RWPE1 (cell line): ENCODE measurements at regions not wholly inside any gene's neighbourhood (a gene's known extent, or its start where the extent isn't known, plus 50 kb on each side); places are given as distances from the start of the nearest gene placed in this dataset.
A peak's percentile ranks its signal among the peaks of the same experiment; 100 is the strongest.

Source experiments
- CTCF ChIA-PET: fragments of 350-600 bp; sonication (Branson Sonifier 250); formaldehyde crosslinking; extraction: SDS; loops from one replicate; lab custom pipeline; 2021; lab: Yijun Ruan, JAX
- POLR2A ChIA-PET: fragments of 400-600 bp; formaldehyde crosslinking; extraction: SDS; loops from one replicate; lab custom pipeline; 2020; ENCODE audit warnings: antibody characterized with exemption; ENCODE audit not compliant: low non-redundant PET; lab: Yijun Ruan, JAX
- DNase-seq: peaks from one replicate; pipeline ENCODE4 v3.0.0; 2012; ENCODE audit warnings: low spot score
- H3K27ac ChIP-seq: fragments of 450-650 bp; 2 replicates; pipeline ENCODE4 v1.5.1; 2017
- CTCF ChIP-seq: fragments of 450-650 bp; conservative IDR thresholded peaks from 2 replicates; pipeline ENCODE4 v1.5.1; 2017; ENCODE audit warnings: low read depth, mild to moderate bottlenecking

GRCh38 chr7:26549281-26549944 is 257.8 kb downstream of the SNX10 start:
- DNase-seq = peak; percentile 50
- no peak for TF ChIP-seq CTCF
- CTCF ChIA-PET = interaction anchor here (1.0 kb wide), 1 partner anchor 614 kb away, joined by 3 read pairs; no protein-coding TSS in a partner anchor
- POLR2A ChIA-PET = no interaction called here
- H3K27ac ChIP-seq = peak overlapping the region; percentile 21

GRCh38 chr7:26550492-26550891 is 258.8 kb downstream of the SNX10 start:
- ChIA-PET POLR2A (no interaction called here), CTCF (interaction anchor here (1.0 kb wide), 1 partner anchor 612 kb away, joined by 3 read pairs; no protein-coding TSS in a partner anchor)
- no peak for DNase-seq
- no peak overlapping the region for H3K27ac ChIP-seq
- no peak for TF ChIP-seq CTCF

GRCh38 chr7:26551740-26552139 is 260.1 kb downstream of the SNX10 start:
- CTCF ChIA-PET = interaction anchor here (0.8 kb wide), 2 partner anchors 11 to 108 kb away, joined by 3 read pairs; no protein-coding TSS in a partner anchor
- DNase-seq = no peak
- no peak overlapping the region for H3K27ac ChIP-seq
- no peak for TF ChIP-seq CTCF
- POLR2A ChIA-PET = no interaction called here

- no peak for DNase-seq
- POLR2A ChIA-PET = no interaction called here
- TF ChIP-seq CTCF = no peak
- H3K27ac ChIP-seq = no peak overlapping the region
- CTCF ChIA-PET = no interaction called here
Measured at GRCh38 chr7:26553128-26553527, 261.5 kb downstream of the SNX10 start.

- POLR2A ChIA-PET = no interaction called here
Measured at GRCh38 chr7:26553582-26553981, 261.9 kb downstream of the SNX10 start.

GRCh38 chr7:26554952-26555351 is 263.3 kb downstream of the SNX10 start:
- no peak for DNase-seq
- ChIA-PET CTCF (interaction anchor here (1.0 kb wide), 1 partner anchor 94 kb away, joined by 3 read pairs; no protein-coding TSS in a partner anchor), POLR2A (no interaction called here)
- no peak overlapping the region for H3K27ac ChIP-seq
- TF ChIP-seq CTCF = no peak

More at GRCh38 chr7:26553582-26553981, 261.9 kb downstream of the SNX10 start:
- CTCF ChIA-PET = no interaction called here
- DNase-seq = no peak
- TF ChIP-seq CTCF = no peak
- H3K27ac ChIP-seq = no peak overlapping the region
